ENCODE measurements at regions not wholly inside any gene's neighbourhood (a gene's known extent, or its start where the extent isn't known, plus 50 kb on each side); places are given as distances from the start of the nearest gene placed in this dataset.

DNA sequence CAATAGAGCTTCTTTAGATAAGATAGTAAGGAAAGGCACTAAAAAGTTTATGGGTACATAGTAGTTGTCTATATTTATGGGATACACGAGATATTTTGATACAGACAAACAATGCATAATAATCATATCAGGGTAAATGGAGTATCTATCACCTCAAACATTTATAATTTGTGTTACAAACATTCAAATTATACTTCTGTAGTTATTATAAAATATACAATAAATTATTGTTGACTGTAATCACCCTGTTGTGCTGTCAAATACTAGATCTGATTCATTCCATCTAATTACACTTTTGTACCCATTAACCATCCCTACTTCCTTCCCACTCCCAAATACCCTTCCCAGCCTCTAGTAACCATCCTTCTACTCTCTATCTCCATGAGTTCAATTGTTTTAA is 179.7 kb downstream of the FOXG1 start:
- TF ChIP-seq, protein P1, sequence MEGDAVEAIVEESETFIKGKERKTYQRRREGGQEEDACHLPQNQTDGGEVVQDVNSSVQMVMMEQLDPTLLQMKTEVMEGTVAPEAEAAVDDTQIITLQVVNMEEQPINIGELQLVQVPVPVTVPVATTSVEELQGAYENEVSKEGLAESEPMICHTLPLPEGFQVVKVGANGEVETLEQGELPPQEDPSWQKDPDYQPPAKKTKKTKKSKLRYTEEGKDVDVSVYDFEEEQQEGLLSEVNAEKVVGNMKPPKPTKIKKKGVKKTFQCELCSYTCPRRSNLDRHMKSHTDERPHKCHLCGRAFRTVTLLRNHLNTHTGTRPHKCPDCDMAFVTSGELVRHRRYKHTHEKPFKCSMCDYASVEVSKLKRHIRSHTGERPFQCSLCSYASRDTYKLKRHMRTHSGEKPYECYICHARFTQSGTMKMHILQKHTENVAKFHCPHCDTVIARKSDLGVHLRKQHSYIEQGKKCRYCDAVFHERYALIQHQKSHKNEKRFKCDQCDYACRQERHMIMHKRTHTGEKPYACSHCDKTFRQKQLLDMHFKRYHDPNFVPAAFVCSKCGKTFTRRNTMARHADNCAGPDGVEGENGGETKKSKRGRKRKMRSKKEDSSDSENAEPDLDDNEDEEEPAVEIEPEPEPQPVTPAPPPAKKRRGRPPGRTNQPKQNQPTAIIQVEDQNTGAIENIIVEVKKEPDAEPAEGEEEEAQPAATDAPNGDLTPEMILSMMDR (IDR thresholded peaks at IDR 0.05; ENCODE audit: insufficient read depth, low read length, poor library complexity, severe bottlenecking): no peak
- no peak for DNase-seq (ENCODE audit: low read depth)
- H3K36me3 ChIP-seq (ENCODE audit: control insufficient read depth, insufficient read depth, low read length): no peaks in the 10 kb centered on the region
- no peak overlapping the region for H3K4me3 ChIP-seq (ENCODE audit: low read depth, low read length)
- no peaks in the 10 kb centered on the region for H3K27me3 ChIP-seq (ENCODE audit: control insufficient read depth, insufficient read depth, low read length)

DNA sequence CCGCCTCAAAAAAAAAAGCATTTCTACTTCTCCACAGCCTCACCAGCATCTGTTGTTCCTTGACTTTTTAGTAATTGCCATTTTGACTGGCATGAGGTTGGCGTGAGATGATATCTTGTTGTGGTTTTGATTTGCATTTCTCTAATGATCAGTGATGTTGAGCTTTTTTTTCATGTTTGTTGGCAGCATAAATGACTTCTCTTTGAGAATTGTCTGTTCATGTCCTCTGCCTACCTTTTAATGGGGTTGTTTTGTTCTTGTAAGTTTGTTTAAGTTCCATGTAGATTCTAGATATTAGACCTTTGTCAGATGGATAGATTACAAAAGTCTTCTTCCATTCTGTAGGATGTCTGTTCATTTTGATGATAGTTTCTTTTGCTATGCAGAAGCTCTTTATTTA is 182.9 kb downstream of the FOXG1 start:
- no peaks in the 10 kb centered on the region for H3K36me3 ChIP-seq (ENCODE audit: control insufficient read depth, insufficient read depth, low read length)
- no peak overlapping the region for H3K4me3 ChIP-seq (ENCODE audit: low read depth, low read length)
- TF ChIP-seq, protein P1 (IDR thresholded peaks at IDR 0.05; ENCODE audit: insufficient read depth, low read length, poor library complexity, severe bottlenecking): no peak
- DNase-seq (ENCODE audit: low read depth): no peak
- no peaks in the 10 kb centered on the region for H3K27me3 ChIP-seq (ENCODE audit: control insufficient read depth, insufficient read depth, low read length)

DNA sequence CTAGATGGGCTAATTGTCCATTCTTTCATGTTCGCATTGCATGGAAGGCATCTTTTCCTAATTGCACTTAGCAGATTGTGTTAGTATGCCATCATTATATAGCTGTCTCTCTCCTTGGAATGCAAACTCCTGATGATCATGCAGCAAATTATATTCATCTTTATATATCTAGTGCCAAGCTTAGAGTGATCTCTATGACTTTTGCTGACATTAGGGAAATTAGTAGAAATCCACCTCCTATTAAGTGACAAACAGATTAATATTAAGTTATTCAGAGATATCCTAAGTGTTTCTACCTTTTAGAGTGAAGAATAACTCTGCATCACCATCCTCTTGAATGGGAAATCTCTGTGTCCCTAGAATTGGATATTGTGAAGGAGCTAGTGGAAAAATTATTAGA is 185.6 kb downstream of the FOXG1 start:
- TF ChIP-seq, protein P1 (IDR thresholded peaks at IDR 0.05; ENCODE audit: insufficient read depth, low read length, poor library complexity, severe bottlenecking): no peak
- no peak overlapping the region for H3K4me3 ChIP-seq (ENCODE audit: low read depth, low read length)
- no peaks in the 10 kb centered on the region for H3K36me3 ChIP-seq (ENCODE audit: control insufficient read depth, insufficient read depth, low read length)
- DNase-seq (ENCODE audit: low read depth): no peak
- no peaks in the 10 kb centered on the region for H3K27me3 ChIP-seq (ENCODE audit: control insufficient read depth, insufficient read depth, low read length)

DNA sequence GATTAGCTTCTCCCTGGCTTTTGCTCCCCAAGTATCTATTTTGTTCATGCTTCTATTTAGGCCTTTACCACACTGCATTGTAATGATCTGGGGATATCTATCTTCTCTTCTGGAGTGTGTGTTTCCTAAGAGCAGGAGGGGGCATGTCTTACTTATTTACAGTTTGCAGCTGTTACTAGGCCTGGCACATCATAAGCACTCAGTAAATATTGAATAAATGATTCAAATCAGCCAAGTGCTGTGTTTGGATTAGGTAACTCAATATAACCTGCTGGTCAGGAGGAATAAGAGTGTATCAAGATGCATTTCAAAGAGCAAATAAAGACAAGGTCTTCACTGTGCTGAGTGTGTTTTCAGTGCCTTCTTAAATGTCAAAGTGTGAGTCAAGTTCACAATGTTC is 186.1 kb downstream of the FOXG1 start:
- TF ChIP-seq, protein P1 (IDR thresholded peaks at IDR 0.05; ENCODE audit: insufficient read depth, low read length, poor library complexity, severe bottlenecking): no peak
- Histone ChIP-seq H3K4me3 (ENCODE audit: low read depth, low read length) (no peak overlapping the region), H3K27me3 (ENCODE audit: control insufficient read depth, insufficient read depth, low read length) (no peaks in the 10 kb centered on the region), H3K36me3 (ENCODE audit: control insufficient read depth, insufficient read depth, low read length) (no peaks in the 10 kb centered on the region)
- no peak for DNase-seq (ENCODE audit: low read depth)

DNA sequence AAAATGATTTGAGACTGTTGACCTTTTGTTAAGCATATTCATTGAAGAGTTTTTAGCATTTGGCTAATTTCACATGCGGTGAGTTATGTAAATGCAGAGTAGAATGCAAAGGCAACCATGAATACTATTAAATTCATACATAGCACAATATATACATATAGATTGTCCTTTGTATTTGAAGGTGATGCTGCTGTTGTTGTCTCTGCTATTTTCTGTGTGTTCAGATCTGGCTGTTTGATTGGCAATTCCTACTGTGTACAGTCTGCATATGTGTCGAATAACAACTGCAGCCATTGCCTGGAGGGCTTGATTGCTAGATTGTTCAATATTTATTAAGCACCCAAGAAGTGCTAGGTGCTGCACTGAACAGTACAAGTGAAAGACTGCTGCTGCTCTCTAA is 187.4 kb downstream of the FOXG1 start:
- H3K36me3 ChIP-seq (ENCODE audit: control insufficient read depth, insufficient read depth, low read length): no peaks in the 10 kb centered on the region
- TF ChIP-seq, protein P1 (IDR thresholded peaks at IDR 0.05; ENCODE audit: insufficient read depth, low read length, poor library complexity, severe bottlenecking): no peak
- no peak for DNase-seq (ENCODE audit: low read depth)
- no peak overlapping the region for H3K4me3 ChIP-seq (ENCODE audit: low read depth, low read length)
- H3K27me3 ChIP-seq (ENCODE audit: control insufficient read depth, insufficient read depth, low read length): no peaks in the 10 kb centered on the region

DNA sequence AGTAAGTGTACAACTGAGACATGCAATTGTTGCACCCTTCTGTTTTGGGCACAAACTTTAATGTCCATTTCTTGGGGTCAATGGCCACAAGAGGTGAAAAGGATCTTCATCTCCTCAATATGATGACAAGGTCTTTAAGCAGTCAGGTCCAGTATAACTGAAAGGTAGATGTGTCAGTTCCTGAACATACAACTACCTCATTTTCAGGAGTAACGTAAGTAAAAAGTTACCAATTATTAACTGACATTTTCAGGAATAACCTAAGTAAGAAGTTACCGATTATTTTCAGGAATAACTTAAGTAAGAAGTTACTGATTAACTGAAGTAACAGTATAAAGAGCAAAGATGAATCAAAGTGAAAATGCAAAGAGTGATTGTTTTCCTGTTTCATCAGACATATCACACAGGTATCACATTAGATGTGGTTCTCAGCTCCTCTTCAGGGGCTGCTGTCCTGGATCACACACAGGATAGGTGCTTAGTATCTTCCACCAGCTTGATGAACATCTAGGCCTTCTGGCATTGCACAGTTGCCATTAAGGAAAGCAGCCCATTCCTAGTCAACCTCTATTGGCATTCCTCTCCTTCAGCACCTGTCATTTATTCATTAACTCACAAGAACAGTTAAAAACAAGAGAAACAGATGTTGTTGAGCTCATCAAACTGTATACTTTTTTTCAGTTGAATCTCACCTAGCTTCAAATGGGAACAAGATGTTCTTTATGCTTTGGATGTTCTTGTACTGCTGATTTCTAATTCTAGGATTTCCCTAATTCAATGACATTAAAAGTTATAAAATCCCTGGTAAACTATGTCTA is 200.0 kb downstream of the FOXG1 start:
- Histone ChIP-seq H3K27me3 (ENCODE audit: control insufficient read depth, insufficient read depth, low read length) (no peaks in the 10 kb centered on the region), H3K36me3 (ENCODE audit: control insufficient read depth, insufficient read depth, low read length) (no peaks in the 10 kb centered on the region), H3K4me3 (ENCODE audit: low read depth, low read length) (no peak overlapping the region)
- DNase-seq (ENCODE audit: low read depth): no peak
- TF ChIP-seq, protein P1 (IDR thresholded peaks at IDR 0.05; ENCODE audit: insufficient read depth, low read length, poor library complexity, severe bottlenecking): no peak
